ENCODE measurements at regions not wholly inside any gene's neighbourhood (a gene's known extent, or its start where the extent isn't known, plus 50 kb on each side); places are given as distances from the start of the nearest gene placed in this dataset.
"Not testable (repeated sequence)": the region's sequence is repeated elsewhere in the genome, so short reads cannot be mapped to it uniquely, and the experiment has no call there.

DNA sequence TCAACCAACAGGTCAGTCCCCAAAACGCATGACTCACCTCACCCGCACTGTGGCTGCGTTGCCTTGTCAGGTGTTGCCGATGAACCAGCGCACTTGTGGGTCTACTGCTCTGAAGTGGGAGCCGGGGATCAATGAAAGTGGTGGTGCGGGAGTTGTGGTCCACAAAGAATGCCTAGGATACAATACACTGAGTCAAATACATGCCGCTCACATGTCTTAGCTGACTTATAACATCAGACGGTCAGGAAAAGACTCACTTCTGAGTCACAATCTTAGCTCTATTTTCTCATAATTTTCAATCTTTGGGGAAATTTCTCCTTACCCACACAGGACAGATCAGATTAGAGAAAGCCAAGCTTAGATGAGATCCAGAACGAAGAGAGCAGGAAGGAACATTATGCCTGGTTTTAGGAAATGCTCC is 107.1 kb upstream of the STK17B start:
- DNase-seq (ENCODE audit: low spot score), result no peak

DNA sequence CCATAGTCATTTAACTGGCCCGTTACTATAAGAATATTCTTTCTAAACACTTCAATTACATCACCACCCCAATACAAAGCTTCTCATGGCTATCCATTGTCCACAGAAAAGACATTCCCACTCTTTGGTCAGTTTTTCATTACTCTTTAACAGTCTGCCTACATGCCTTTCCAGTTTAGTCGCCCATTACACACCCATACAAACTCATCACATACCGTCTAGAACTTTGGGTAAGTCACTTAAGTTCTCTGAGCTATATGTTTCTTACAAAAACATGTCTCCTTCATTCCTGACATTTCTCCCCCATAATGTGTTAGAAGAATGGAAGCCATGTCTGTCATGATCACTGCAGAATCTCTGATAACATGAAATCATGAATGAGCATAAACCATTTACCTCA is 108.2 kb upstream of the STK17B start:
- DNase-seq (ENCODE audit: low spot score), result no peak

DNA sequence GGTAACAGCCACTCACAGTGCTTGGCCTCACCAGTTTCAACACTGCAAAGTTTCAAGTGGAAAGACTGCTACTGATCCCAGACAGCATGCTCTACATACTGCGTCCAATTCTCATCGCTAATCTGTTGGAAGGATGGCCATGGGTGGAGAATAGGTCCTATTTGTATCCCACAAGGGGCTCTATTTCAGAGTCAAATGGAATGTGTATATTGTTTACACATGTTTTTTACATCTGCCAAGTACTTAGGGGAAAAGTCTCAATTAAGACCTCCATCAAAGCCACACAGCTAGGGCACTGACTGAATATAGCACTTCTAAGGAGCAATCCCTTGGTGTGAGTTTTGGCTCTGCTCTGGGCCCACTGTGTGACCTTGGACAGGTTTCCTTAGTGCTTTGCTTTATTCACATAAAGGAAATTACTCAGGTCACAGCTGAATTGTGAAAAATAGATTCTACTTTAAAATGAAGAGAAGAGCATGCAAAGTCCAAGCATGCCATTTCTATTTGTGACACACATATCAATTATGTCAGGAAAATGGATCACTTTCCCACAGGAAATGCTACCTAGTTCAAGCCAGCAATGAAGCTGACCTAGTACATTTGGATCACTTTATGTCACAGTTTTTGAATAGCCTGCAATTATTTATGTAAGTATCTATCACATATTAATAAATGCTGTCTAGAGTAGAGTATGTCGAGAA is 112.9 kb upstream of the STK17B start:
- no peak for DNase-seq (ENCODE audit: low spot score)

DNA sequence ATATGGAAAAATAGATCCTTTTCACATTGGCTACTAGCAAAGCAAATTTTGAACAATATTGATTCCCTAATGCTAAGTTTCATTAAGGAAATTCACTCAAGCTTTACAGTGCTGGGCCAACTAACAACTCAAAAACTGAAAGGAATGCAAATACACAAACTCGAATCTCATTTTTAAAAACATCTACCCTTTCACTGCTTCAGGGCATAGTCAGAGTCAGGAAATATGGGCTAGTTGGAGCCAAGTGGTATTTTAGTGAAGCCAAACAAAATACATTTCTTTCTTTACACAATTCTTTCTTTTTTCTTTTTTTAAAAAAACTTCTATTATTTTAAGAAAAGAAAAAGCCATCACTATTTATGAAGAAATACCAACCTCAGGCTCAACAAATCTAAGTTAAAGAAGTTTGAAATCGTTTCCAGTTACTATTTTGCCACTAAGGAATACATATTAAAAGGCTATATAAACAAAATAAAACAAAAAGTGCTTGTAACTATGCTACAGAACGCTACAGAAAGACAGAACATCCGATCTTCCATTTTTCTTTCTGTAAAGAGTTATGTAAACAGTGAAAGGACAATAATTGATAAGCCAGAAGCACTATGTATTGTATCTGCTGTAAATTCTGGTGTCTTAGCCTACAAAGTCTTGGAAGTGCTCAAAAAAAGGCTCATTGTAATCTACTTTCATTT is 113.6 kb upstream of the STK17B start:
- no peak for DNase-seq (ENCODE audit: low spot score)

DNA sequence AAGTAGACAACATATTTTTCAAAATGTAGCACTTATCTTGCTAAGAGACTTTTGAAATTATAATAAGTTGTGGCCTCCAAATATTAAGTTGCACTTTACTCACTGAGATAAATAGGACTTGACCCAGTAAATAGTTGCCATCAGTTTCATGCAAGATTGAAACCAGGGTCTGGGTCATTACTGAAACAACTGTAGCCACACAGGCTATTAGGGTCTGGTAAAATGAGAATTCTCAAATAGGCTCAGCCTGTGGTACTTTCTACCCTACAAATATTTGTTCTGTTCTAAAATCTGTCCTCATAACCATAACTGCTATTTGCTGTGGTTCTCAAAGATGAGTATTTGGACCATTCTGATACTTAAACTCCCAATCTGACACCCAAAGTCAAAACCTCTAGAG is 115.4 kb upstream of the STK17B start:
- DNase-seq (ENCODE audit: low spot score), result no peak

DNA sequence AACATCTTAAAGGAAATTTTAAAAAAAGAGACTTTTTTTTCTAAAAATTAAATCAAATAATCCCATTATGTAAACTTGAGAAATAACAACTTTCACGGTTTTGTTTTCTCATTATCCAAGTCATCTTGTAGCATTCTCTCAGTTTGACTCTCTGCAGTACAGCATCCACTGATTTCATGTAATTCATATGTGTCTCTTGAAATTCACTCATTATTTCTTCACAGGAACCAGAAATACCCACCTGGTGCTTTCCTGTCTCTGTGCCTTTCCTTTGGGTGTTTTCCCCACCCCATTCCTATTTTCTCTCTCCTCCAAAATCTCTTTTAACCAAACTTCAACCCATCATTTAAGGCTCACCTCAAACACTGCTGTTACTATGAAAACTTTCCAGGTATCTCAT is 116.1 kb upstream of the STK17B start:
- DNase-seq (ENCODE audit: low spot score), result peak; percentile 47

DNA sequence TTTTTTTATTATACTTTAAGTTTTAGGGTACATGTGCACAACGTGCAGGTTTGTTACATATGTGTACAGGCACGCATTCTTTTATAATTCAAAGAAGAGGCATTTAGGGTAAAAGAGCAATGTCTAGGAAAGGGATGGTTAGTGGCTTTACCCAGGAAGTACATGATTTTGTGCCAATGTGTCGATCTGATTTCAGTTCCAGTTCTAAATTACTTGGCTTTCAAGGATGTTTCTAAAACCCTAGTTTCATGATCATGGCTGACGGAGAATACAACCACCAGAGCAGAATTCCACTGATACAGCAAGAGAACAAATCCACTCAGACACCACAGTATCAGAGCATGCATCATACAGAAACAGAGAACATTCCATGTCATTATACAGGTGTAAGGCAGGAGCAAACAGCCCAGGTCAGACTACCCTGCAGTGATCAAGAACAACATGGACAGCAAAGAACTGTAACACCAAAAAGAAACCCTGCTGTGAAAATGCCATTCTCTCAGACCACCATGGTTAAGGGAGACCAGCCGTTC is 116.7 kb upstream of the STK17B start:
- DNase-seq (ENCODE audit: low spot score), result peak; percentile 46

DNA sequence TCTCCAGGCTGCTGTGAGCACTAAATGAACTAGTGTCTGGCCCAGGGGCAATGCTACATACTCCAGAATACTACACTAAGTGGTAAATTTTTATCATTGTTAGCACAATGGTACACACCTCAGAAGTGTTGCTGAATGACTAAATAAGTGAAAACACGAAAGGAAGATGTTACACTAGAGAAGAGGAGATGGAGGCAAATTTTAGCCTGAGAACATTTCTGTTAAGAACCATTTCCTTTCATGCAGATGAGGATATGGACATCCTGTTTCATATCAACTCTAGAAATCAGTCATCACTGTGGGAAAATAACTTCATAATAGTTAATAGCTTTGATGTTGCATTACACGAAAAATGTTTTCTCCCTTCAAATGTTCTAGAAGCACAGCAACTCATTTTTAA is 117.6 kb upstream of the STK17B start:
- peak; percentile 80 for DNase-seq (ENCODE audit: low spot score)

DNA sequence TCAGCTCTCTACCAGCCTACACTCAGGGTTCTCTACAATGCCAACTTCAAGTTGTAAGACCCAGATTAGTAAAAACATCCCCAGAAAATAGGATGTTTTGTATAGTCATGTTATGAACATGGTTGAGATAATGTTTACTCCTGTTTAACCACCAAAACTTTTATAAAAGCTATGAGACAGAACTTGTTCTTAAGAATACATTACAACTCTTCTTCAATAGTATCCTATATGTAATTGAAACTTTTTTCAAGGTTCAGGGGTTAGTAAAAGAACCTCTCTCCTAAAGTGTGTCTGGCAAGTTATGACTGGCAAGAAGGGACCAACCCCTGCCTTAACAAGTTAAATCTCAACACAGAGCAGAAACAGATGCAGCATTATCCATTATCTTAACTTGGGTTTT is 118.8 kb upstream of the STK17B start:
- DNase-seq (ENCODE audit: low spot score), result peak; percentile 43

DNA sequence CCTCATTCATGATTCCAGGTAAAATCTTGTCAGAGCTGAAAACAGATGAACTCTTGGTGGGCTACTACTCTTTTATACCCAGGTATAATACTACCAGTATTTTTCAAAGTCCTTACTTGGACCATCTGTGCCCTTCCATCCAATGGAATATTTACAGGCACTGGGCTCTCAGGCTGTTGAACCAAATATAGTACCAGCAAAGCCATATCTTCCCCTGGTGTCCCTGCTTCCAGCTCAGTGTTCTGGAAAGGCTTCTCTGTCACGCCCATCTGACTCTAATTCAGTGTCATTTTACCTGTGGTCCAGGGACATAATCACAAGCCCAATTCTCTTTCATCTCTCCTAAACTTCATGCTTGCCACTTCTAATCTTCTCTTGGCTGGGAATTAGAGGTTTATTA is 119.2 kb upstream of the STK17B start:
- DNase-seq (ENCODE audit: low spot score), result no peak

DNA sequence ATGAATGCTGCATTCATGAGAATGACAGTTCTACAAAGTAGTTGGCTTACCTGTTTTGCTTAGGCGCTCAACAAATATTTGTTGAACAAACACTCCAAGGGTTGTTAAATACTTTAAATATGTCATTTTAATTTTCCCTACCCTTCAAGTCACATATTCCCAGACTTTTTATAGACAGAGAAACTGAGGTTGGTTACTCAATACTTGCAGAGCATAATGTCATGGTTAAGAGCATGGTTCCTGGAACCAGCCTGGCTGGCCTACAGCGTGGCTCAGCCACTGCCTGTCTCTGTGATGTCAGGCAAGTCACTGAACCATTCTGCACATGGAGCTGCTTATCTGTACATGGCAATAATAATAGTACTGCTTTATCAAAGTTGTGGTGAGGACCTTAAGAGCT is 120.0 kb upstream of the STK17B start:
- peak; percentile 41 for DNase-seq (ENCODE audit: low spot score)

DNA sequence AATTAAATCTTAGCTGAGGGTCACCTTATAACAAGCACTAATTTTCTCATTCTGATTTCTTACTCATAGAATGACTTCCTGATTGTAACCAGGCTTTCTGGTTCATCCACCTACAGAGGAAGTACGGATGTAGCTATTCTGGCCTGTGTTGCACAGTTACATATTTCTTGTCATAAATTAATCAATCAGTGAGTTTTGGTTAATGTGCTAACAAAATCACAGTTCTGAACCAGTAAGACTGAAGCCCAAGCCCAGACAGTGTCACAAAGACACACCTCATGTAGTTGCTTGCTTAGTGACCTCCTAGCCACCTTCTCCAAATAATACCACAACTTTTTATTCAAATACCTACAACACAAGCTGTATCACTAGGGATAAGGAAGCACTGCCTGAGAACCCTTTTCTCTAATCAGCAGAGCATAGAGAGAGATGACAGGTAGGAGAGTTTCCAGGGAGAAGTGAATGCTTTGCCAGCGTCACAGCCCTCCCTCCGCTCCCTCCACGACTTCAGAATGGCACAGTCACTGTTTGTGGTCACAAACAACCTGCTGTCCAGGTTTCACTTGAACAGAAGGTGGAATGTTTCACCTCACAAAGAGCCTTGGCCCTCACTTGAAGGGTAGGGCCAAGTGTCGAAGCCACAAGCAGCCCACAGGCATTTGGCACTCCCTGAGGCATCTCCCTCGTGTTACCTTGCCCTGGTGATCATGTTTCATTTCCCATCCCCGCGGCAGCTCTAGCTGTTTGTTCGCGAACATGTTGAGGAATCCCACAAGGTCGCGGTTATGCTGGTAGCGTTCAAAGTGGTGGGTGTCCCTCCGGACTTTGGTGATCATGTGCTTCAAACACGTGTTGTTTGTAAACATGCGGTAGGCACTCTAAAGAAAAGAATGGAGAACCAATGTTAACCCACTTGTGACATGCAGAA is 120.8 kb upstream of the STK17B start:
- peak; percentile 36 for DNase-seq (ENCODE audit: low spot score)

DNA sequence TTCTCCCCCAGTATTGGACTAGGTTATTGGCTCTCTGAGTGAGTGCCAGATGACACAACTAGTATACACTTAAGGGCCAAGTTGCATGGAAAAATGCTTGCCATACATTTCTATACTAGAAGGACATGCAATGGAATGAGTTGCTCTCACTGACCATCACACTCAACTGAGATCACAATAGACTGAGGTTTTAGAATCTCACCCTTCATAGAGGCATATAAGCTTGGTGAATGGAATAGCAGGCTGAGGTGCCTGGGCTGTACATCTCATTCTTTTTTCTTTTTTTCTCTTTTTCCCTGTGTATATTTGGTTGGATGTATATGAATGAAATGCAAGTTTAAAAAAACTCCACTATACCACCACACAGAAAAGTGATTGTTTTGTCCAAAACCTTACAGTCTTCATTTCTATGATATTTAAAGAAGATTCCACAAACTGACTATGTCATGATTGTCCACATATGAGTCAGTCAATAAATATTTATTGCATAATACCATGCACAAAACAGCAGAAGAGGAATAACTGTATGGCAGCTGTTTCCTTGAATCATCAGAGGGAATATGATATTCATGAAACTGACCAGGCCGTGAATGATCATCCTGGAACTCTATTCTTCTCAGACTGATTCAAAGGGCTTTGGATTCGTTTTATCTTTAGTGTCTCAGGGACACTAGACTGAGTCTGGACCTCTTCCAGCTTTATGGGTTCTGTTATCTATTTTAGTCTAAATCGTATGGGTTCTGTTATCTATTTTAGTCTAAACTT is 122.6 kb upstream of the STK17B start:
- no peak for DNase-seq (ENCODE audit: low spot score)

DNA sequence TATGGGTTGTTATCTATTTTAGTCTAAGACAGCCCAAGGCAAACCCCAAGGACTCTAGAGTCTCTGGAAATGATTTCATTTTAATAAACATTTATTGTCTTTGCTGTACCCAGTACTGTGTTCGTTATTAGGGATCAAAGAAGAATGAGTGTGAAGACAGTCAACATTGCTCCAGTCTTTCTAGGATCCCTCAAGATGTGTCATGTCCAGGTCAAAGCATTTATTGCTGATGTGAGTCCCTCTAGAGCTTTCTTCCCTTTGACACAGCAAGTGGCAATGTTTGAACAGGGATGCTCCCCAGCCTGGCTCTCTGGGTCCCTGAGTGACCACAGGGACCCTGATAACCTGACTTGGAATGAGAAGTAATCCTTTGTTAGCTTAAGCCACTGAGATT is 123.1 kb upstream of the STK17B start:
- DNase-seq (ENCODE audit: low spot score), result no peak

DNA sequence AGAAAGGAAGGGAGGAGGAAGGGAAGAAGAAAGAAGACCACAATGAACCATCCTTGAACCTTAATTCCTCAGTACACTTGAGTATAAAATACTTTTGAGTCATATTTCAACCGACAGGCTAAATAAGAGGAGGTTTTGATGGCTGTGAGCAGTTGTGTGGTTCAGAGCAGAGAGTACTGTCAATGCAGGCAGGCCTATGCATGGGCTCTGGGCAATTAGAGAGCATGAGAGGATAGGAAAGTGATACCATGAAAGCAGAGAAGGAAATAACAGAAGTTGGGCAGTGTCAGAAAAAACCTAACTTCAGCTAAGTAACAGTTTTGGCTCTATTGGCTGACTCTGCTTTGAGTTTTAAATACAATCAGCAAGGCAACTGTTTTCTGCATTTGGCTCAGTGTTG is 123.6 kb upstream of the STK17B start:
- DNase-seq (ENCODE audit: low spot score), result no peak

DNA sequence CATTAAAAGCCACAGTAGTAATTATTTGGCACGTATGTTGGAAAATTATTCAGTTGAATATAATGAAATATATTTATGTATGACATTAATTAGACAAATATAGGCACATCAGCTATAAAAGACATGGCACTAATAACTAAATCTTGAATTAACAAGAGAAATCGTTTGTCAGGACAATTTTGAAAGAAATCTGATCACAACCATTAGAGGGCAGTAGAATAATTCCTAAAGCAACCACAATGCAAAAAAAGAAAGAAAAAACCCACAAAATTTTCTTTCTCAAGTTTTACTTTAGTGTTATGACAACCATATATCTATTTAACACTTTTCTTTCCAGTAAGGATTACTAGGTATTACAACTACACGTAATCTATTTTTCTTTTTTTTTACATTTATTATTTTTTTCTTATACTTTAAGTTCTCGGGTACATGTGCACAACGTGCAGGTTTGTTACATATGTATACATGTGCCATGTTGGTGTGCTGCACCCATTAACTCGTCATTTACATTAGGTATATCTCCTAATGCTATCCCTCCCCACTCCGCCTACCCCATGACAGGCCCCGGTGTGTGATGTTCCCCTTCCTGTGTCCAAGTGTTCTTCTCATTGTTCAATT is 126.8 kb upstream of the STK17B start:
- not testable (repeated sequence) for DNase-seq (ENCODE audit: low spot score)

DNA sequence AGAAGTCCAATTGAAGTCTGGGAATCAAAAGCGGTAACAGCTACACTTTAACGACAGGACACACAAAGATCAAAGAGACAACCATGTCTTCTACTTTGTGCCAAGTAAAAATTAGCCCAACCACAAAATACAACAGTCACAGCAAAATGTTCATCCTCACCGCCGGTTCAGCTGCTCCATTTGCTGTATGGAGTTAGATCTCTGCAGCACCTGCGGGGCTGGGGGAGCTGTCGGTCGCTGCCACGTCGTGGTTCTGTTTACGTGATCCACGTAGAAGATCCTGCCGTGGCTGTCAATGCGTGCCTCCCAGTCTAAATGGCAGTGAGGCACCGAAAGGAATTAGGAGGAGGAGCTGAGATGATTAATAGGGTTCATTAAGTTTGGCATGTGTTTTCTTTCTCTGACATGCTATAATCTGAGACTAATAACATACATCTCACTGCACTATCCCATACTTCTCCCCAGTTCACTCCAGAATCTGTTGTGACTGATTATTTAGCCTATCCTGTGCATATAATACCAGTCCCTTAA is 136.5 kb upstream of the STK17B start:
- DNase-seq (ENCODE audit: low spot score), result no peak

DNA sequence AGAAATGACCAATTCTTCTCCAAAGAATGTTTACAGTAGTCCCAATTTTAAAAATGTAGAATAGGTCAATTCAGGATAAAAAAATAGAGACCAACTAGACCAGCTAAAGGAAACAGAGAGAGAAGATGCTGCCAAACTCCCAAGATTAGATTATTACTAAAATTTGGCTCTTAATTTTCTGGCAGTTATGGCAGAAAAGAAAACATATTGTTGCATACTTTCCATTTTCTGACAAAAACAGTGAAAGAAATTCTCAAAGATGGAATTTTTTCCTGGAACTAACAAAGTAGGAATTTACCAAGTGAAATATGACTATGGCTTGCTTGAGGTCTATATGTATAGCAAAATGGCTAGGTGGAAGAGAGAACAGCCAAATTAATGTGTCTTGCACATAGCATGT is 138.3 kb upstream of the STK17B start:
- no peak for DNase-seq (ENCODE audit: low spot score)

DNA sequence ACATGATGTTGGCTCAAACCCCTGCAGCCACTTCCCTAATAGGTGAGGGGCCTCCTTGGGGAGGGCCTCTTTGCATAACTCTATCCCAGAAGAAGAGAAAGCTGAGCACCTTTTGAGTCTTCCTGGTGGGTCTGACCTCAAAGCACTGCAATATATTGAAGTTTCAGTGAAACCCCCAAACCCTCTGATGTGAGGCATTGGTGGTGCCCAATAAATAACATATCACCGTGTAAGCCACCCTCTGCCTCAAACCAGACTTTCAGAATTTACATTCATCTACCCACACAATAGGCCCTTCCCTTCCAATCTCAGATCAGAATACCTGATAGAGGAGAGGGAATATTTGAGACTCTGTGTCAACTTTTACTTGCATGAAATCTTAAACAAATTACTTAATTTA is 142.8 kb upstream of the STK17B start:
- no peak for DNase-seq (ENCODE audit: low spot score)

DNA sequence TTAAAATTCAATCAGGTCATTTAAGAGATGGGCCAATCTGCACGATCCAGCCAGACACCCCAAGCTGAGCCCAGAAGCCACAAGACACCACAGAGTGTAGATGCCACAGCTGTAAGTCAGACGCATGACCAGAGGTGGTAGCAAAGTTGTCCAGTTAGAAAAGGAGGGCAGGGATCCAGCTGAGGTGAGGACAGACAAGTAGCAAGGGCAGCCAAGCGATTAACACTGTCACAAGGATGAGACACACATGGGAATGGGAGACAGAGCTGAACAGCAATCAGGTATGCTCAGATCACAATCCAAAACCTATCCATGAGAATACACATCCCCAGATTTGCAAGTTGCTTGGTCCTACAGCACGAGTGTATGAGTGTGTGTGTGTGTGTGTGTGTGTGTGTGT is 143.4 kb upstream of the STK17B start:
- no peak for DNase-seq (ENCODE audit: low spot score)

DNA sequence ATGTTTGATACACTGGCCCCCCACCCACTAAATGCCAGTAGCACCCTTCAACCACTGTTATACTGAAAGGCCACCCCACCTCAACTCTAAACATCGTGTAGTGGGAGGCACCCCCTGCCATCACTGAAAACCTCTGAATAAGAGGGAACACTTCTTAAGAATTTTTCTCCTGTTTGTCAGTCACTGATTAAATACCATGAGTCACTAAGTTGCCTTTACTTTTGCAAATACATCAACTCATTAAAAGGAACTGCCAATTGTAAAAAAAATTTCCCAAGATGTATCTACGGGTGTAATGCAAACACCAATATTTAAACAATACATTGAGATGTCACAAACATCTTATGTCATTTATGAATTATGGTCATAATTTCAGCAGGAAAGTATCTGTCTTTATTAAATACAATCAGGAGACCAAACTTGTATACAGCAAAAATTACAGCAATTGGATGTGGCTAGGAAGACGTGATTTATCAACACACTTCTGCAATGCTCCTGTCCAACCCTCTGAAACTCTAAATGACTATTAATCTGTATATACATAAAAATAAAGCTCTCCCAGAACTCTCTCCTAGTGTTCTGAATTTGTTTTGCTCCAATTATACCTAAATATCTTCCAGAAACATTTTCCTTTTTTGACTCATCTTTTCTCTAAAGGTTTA is 144.1 kb upstream of the STK17B start:
- DNase-seq (ENCODE audit: low spot score), result no peak
